Activated CD4-positive, alpha-beta memory T cell treated with anti-CD3 and anti-CD28 coated beads for 36 hours (primary cell): ENCODE measurements at regions not wholly inside any gene's neighbourhood (a gene's known extent, or its start where the extent isn't known, plus 50 kb on each side); places are given as distances from the start of the nearest gene placed in this dataset.
A peak's percentile ranks its signal among the peaks of the same experiment; 100 is the strongest.
"Not testable (repeated sequence)": the region's sequence is repeated elsewhere in the genome, so short reads cannot be mapped to it uniquely, and the experiment has no call there.

Experiments
- CTCF ChIA-PET: fragments of 350-600 bp; sonication (Branson Sonifier 250); formaldehyde crosslinking; loops from one replicate; lab custom pipeline; 2021; ENCODE audit warnings: antibody characterized with exemption, inconsistent platforms; lab: Charles Lee
- POLR2A ChIA-PET: fragments of 350-600 bp; sonication (Branson Sonifier 250); formaldehyde crosslinking; loops from one replicate; lab custom pipeline; 2021; ENCODE audit warnings: antibody characterized with exemption; lab: Charles Lee
- DNase-seq: peaks from one replicate; pipeline ENCODE4 v3.0.0-alpha.2; 2020
- H3K27ac Mint-ChIP-seq: one replicate; pipeline ENCODE4 v1.8.0; 2021; ENCODE audit warnings: mixed read lengths
- H3K27me3 Mint-ChIP-seq: one replicate; pipeline ENCODE4 v1.8.0; 2021; ENCODE audit warnings: mixed read lengths
- H3K36me3 Mint-ChIP-seq: one replicate; pipeline ENCODE4 v1.8.0; 2021; ENCODE audit warnings: mixed read lengths
- H3K4me1 Mint-ChIP-seq: one replicate; pipeline ENCODE4 v1.8.0; 2021; ENCODE audit warnings: low read depth, mixed read lengths
- H3K4me3 Mint-ChIP-seq: one replicate; pipeline ENCODE4 v1.8.0; 2021; ENCODE audit warnings: mild to moderate bottlenecking, mixed read lengths
- H3K9me3 Mint-ChIP-seq: one replicate; pipeline ENCODE4 v1.8.0; 2021; ENCODE audit warnings: mixed read lengths
- intact Hi-C: fragments of 100-400 bp; cut with micrococcal nuclease; formaldehyde crosslinking; loops from one replicate; pipeline ENCODE4 v1.15.1; 2023

DNA sequence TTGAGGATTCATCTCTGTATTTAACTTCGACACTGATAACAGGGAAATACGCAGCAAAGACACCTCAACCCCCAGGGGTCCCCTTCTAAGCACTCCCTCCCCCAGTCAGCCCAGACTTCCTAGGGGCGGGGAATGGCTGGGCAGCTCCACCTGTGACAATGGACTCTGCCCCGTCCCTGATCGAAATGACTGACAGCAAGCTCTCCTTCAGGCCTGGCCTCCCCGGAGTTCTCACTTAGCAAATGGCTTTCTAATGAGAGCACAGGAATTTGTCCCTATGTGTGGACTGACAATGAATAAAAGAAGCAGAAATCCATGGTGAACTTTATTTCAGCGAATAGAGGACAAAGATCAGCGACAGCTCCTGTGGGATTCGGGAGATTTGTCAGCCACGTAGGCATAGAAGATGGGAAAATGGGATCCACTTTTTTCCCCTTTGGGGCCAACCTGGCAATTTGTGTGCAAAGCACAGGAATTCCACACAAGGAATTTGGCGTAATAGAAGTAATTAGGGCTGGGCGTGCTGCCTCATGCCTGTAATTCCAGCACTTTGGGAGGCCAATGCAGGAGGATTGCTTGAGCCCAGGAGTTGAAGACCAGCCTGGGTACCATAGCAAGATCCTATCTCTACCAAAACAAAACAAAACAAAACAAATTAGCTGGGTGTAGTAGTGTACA lies 63.8 kb downstream of the TNFAIP2 start:
- Mint-ChIP-seq H3K36me3 (no peaks in the 10 kb centered on the region), H3K9me3 (no peaks in the 10 kb centered on the region), H3K4me3 (no peak overlapping the region), H3K27ac (no peak overlapping the region), H3K27me3 (peaks cover 55% of the 10 kb centered on the region), H3K4me1 (peaks cover 9% of the 10 kb centered on the region)
- ChIA-PET CTCF (interaction anchor here (0.7 to 3.3 kb wide), 4 partner anchors 82 to 112 kb away, joined by 3 to 16 read pairs (median 3); no protein-coding TSS in a partner anchor), POLR2A (no interaction called here)
- intact Hi-C loops = loop anchor here (5.0 kb wide), 1 partner anchor 80 kb away; no protein-coding TSS in a partner anchor
- DNase-seq = no peak

DNA sequence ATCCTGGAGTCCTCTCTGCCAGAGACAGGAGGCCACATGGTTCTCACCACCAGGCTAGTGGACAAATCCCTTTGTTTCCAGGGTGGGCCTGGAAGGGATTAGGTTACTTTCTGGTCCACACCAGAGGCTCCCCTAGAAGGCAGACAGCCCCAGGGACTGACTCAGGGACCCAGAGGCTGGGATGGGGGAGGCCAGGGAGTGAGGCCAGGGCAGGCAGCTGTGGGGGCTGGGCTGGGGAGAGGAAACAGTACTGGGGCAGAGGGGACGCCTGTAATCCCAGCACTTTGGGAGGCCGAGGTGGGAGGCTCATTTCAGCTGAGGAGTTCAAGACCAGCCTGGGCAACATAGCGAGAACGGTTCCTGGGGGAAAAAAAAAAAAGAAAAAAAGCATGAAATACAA lies 64.7 kb downstream of the TNFAIP2 start:
- no peak for DNase-seq
- CTCF ChIA-PET = interaction anchor here (0.7 to 3.3 kb wide), 2 partner anchors 83 to 107 kb away, joined by 3 to 16 read pairs; no protein-coding TSS in a partner anchor
- Mint-ChIP-seq H3K9me3 (no peaks in the 10 kb centered on the region), H3K4me1 (peaks cover 9% of the 10 kb centered on the region), H3K27me3 (peaks cover 53% of the 10 kb centered on the region), H3K27ac (no peak overlapping the region), H3K4me3 (no peak overlapping the region), H3K36me3 (no peaks in the 10 kb centered on the region)
- intact Hi-C loops = loop anchor here (5.0 kb wide), 1 partner anchor 81 kb away; no protein-coding TSS in a partner anchor
- POLR2A ChIA-PET = no interaction called here

DNA sequence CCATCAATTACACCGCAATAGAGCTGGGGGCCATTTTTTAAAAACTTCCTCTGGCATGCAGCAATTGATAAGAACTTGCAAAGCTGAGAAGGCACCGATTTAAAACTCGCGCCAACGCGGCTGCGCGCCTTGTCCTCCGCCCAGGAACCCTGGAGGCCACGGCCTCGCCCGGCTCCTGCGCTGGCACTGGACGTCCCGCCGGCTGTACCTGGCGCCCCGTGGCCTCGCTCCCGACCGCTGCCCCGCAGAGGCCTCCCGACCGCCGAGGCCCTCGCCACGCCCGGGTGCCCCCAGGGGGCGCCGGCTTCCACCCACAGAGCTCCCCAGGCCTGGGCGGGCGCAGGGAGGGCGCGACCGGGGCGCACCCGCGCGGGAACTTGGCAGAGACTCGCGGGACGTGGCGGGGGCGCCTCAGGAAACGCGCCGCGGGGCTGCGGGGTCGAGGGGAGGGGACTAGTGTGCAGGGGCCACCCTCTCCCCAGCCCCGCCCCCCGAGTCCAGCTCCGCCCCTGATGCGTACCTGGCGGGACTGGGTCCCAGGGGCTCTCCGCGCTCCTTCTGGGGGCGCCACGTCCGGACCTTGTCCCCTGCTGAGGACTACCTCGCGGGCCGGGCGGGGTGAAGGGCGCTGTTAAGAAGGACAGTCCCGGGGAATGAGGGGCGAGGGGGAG lies 65.7 kb downstream of the TNFAIP2 start:
- Mint-ChIP-seq H3K9me3 (no peaks in the 10 kb centered on the region), H3K36me3 (no peaks in the 10 kb centered on the region), H3K4me3 (no peak overlapping the region), H3K4me1 (peaks cover 9% of the 10 kb centered on the region), H3K27me3 (peaks cover 51% of the 10 kb centered on the region), H3K27ac (no peak overlapping the region)
- DNase-seq = peak; percentile 35
- ChIA-PET CTCF (interaction anchor here (3.3 kb wide), 1 partner anchor 84 kb away, joined by 16 read pairs; no protein-coding TSS in a partner anchor), POLR2A (no interaction called here)
- intact Hi-C loops = loop anchor here (5.0 kb wide), 1 partner anchor 82 kb away; no protein-coding TSS in a partner anchor

DNA sequence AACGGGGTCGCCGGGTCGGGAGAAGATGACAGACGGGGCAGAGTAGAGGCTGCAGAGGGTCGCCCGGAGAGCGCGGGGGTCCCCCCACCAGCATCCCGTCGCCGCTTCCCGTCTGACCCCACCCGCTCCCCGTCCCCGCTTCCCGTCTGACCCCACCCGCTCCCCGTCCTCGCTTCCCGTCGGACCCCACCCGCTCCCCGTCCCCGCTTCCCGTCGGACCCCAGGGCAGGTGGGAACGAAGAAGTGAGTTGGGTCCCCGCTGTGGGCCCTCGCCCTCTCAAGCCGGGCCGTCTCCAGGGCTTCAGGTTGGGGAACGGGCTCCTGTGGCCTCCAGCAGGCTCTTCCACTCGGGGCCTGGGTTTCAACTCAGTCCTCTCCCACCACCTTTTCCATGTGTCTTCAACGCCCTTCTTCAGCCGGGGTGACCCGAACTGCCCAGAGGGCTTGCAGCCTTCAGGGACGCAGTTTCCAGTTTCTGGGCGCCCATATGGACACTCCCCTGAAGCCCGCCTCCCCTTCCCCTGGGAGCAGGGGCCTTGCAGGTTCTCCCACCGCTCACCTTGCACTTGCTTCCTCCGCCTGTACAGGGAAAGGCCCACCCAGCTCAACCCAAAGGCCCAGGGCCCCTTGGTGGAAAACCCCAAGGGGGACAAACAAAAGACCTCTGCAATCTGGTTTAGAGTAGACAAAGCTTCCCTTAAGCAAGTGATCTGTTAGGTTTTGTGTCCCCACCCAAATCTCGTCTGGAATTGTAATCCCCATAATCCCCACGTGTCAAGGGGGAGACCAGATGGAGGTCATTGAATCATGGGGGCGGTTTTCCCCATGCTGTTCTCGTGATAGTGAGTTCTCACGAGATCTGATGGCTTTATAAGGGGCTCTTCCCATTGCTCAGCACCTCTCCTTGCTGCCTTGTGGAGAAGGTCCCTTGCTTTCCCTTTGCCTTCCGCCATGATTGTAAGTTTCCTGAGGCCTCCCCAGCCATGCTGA lies 66.5 kb downstream of the TNFAIP2 start:
- H3K4me3 Mint-ChIP-seq = no peak overlapping the region

DNA sequence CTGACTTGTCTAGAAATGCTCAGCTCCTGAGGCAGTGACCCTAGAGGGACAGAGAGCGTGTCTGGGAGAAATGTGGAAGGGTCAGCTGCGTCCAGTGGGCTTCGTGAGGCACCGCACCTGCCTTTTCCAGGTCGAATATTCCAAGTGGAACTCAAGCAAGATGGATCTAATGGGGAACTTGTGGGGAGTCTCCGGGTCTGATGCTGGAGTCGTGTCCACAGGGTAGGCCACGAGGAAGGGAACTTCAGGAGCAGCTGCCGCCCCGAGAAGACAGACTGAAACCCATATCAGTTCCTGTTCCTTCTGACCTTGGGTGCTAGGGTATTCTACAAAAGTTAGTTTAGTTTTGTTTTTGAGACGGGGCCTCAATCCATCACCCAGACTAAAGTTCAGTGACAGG lies 67.5 kb downstream of the TNFAIP2 start:
- intact Hi-C loops = no loop called here
- Mint-ChIP-seq H3K4me3 (no peak overlapping the region), H3K27ac (no peak overlapping the region), H3K4me1 (peaks cover 9% of the 10 kb centered on the region), H3K9me3 (no peaks in the 10 kb centered on the region), H3K27me3 (peaks cover 50% of the 10 kb centered on the region), H3K36me3 (no peaks in the 10 kb centered on the region)
- CTCF ChIA-PET = interaction anchor here (1.4 kb wide), 1 partner anchor 86 kb away, joined by 5 read pairs; no protein-coding TSS in a partner anchor
- POLR2A ChIA-PET = no interaction called here
- no peak for DNase-seq

More for the DNA sequence above, 66.5 kb downstream of the TNFAIP2 start:
- H3K4me1 Mint-ChIP-seq = peaks cover 9% of the 10 kb centered on the region
- CTCF ChIA-PET = interaction anchor here (1.4 to 3.3 kb wide), 2 partner anchors 85 kb away, joined by 5 to 16 read pairs; no protein-coding TSS in a partner anchor
- intact Hi-C loops = loop anchor here (5.0 kb wide), 1 partner anchor 82 kb away; no protein-coding TSS in a partner anchor
- H3K36me3 Mint-ChIP-seq = no peaks in the 10 kb centered on the region
- peaks cover 51% of the 10 kb centered on the region for H3K27me3 Mint-ChIP-seq
- no peak overlapping the region for H3K27ac Mint-ChIP-seq
- H3K9me3 Mint-ChIP-seq = no peaks in the 10 kb centered on the region
- POLR2A ChIA-PET = no interaction called here
- DNase-seq = no peak

DNA sequence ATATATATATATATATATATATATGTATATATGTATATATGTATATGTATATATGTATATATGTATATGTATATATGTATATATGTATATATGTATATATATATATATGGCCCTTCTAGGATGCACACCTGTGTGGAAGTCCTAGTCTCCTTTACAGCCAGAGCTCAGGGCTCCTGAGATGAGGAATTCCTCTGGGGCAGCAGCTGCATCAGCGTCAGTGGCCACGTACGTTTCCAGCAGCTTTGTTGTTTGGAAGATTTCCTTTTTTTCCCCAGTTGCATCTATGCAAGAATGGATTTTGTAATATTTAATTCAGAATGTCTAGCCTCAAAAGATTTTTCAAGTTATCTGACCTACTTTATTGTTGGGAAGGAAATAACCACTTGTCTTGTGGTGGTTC lies 68.6 kb downstream of the TNFAIP2 start:
- Mint-ChIP-seq H3K36me3 (no peaks in the 10 kb centered on the region), H3K27me3 (peaks cover 42% of the 10 kb centered on the region), H3K27ac (no peak overlapping the region), H3K9me3 (no peaks in the 10 kb centered on the region), H3K4me1 (peaks cover 9% of the 10 kb centered on the region), H3K4me3 (no peak overlapping the region)
- intact Hi-C loops = no loop called here
- CTCF ChIA-PET = no interaction called here
- POLR2A ChIA-PET = no interaction called here
- DNase-seq = no peak

DNA sequence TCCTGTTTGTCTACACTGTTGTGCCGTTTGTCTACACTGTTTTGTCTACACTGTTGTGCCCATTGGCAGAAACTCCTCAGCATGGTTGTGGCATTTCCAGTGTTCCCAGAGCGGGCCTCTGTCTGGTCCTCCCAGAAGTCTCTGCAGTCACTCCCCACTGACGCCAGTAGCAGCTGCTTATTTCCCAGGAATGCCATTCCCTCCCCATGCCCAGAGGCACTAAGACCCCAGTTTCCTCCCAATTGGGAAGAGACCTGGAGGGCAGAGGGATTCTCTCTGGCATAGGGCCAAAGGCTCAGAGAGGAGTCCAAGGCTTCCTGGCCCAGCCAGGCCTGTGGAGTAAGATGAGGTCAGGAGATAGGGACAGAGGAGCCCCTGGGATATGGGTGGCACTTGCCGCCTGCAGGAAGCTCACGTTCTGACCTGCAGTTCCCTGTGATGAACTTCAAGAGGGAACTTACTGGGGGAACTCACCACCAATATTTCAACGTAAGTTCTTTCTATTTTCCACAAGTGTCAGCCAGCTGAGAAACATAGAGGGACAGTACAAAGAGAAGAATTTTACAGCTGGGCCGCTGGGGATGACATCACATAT lies 69.1 kb downstream of the TNFAIP2 start:
- H3K27ac Mint-ChIP-seq = no peak overlapping the region
- ChIA-PET CTCF (no interaction called here), POLR2A (no interaction called here)
- no peak for DNase-seq
- H3K9me3 Mint-ChIP-seq = no peaks in the 10 kb centered on the region
- H3K36me3 Mint-ChIP-seq = no peaks in the 10 kb centered on the region
- no peak overlapping the region for H3K4me3 Mint-ChIP-seq
- H3K4me1 Mint-ChIP-seq = peaks cover 9% of the 10 kb centered on the region
- peaks cover 38% of the 10 kb centered on the region for H3K27me3 Mint-ChIP-seq
- intact Hi-C loops = no loop called here

DNA sequence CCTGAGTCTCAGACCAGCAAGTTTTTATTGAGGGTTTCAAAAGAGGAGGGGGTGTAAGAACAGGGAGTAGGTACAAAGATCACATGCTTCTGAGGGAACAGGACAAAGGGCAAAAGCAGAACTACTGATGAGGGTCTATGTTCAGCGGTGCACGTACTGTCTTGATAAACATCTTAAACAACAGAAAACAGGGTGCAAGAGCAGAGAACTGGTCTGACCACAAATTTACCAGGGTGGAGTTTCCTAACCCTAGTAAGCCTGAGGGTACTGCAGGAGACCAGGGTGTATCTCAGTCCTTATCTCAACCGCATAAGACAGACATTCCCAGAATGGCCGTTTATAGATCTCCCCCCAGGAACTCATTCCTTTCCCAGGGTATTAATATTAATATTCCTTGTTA lies 69.6 kb downstream of the TNFAIP2 start:
- H3K27ac Mint-ChIP-seq, H3K9me3 Mint-ChIP-seq, DNase-seq, H3K4me3 Mint-ChIP-seq, CTCF ChIA-PET, intact Hi-C loops, POLR2A ChIA-PET, H3K36me3 Mint-ChIP-seq, H3K4me1 Mint-ChIP-seq: not testable (repeated sequence)
- peaks cover 35% of the 10 kb centered on the region for H3K27me3 Mint-ChIP-seq

DNA sequence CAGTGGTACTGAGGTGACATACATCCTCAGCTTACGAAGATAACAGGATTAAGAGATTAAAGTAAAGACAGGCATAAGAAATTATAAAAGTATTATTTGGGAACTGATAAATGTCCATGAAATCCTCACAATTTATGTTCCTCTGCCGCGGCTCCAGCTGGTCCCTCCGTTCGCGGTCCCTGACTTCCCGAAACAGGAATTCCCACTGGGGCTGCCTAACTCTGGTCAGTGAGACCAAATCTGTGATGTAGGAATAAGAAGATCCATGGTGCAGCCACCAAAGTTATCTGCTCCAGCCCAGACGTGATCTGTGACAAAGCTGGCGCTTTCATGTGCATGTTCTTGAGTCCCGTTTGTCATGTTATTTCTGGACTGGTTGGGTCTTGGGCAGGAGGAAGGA lies 70.2 kb downstream of the TNFAIP2 start:
- H3K4me3 Mint-ChIP-seq, CTCF ChIA-PET, H3K9me3 Mint-ChIP-seq, DNase-seq, intact Hi-C loops, H3K4me1 Mint-ChIP-seq, H3K27ac Mint-ChIP-seq, H3K36me3 Mint-ChIP-seq, POLR2A ChIA-PET: not testable (repeated sequence)
- peaks cover 29% of the 10 kb centered on the region for H3K27me3 Mint-ChIP-seq

DNA sequence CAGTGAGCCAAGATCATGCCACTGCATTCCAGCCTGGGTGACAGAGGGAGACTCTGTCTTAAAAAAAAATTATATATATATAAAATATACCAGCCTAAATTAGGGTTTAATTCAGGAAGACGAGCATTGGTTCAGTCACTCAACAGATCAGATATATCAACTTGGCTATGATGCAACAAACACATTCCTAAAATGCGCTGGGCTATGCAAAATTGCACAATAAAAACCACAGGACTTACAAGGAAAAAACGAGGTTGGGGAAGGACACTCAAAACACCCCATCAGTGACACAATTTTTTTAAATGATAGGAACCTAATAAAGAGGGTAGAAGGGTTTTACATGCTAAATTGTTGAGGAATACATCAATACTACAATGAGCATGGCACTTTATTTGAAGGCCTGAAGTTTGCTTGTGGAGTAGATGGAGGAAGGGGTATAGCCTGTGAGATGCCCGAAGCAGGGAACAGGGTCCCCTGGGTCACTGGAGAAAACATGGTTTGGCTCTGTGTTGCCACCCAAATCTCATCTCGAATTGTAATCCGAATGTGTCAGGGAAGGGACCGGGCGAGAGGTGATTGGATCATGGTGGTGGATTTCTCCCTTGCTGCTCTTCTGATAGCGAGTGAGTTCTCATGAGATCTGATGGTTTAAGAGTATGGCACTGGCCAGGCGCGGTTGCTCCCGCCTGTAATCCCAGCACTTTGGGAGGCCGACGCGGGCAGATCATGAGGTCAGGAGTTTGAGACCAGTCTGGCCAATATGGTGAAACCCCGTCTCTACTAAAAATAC lies 71.2 kb downstream of the TNFAIP2 start:
- no peaks in the 10 kb centered on the region for H3K36me3 Mint-ChIP-seq
- H3K9me3 Mint-ChIP-seq = no peaks in the 10 kb centered on the region
- ChIA-PET CTCF (interaction anchor here (0.6 kb wide), 1 partner anchor 199 kb away, joined by 4 read pairs; no protein-coding TSS in a partner anchor), POLR2A (no interaction called here)
- intact Hi-C loops = no loop called here
- peaks cover 3% of the 10 kb centered on the region for H3K4me1 Mint-ChIP-seq
- H3K27me3 Mint-ChIP-seq = peaks cover 29% of the 10 kb centered on the region
- DNase-seq = no peak
- H3K27ac Mint-ChIP-seq = no peak overlapping the region
- no peak overlapping the region for H3K4me3 Mint-ChIP-seq
